Stimulated activated CD4-positive, alpha-beta T cell treated with anti-CD3 and anti-CD28 coated beads, TNF-alpha, amount 100 ng/mL, for 24 hours (primary cell): ENCODE measurements at regions not wholly inside any gene's neighbourhood (a gene's known extent, or its start where the extent isn't known, plus 50 kb on each side); places are given as distances from the start of the nearest gene placed in this dataset.
"Not testable (repeated sequence)": the region's sequence is repeated elsewhere in the genome, so short reads cannot be mapped to it uniquely, and the experiment has no call there.

Experiments used
- DNase-seq, 3 experiments: peaks; one replicate each; pipeline ENCODE4 v3.0.0-alpha.2; 2020; ENCODE audit warnings: low read depth in 3 of 3

DNA sequence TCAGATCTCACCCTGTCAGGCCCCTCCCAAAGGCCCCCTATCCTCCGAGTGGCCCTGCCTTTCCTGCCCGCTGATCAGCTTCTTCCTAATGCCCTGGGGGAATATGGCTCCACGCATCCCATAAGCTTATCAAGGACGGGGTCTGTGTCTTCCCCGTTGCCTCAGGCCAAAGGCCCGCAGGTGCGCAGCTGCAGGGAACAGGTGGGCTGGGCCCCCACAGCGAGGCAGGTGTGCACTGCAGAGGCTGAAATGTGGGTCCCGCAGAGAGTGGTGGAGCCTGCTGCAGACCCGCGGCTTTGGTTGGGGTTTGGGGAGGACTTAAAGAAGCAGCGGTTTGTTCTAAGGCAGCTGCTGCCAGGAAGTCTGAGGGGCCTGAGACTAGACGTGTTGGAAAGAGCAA is 220.8 kb upstream of the TCERG1L start:
- no peak for DNase-seq

GRCh38 chr10:131532745-131533341 is 221.3 kb upstream of the TCERG1L start:
- no peak for DNase-seq

DNA sequence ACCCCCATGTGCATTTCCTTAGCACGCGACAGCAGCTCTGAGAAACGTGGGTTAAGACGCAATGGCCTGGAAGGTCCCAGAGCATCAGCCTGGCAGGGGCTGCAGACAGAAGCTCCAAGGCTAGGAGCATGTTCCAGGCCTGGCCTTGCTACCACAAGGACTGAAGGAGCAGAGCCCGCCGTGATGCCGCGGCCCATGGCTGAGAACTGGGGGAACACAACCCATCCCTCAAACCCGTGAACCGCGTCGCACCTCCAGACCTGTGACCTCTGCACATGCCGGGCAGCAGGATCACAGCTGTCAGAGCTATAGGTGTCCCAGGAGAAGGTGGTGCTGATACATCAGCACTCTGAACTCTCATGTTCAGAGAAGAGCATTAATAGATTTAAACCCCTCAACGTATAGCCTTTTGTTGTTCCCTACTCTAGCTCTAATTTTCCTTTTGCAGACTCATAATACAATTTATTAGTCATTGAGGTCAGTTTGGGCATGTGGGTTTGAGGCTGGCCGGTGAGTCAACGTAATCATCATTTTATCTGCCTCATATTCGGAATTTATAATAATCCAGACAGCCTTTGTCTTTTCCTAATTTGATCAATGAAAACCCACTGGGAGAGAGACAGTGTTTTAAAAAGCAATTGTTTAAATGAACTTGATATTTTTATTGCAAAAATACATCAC is 222.5 kb upstream of the TCERG1L start:
- DNase-seq: no peak

- no peak for DNase-seq
Measured at GRCh38 chr10:131534836-131535235, 223.3 kb upstream of the TCERG1L start.

DNA sequence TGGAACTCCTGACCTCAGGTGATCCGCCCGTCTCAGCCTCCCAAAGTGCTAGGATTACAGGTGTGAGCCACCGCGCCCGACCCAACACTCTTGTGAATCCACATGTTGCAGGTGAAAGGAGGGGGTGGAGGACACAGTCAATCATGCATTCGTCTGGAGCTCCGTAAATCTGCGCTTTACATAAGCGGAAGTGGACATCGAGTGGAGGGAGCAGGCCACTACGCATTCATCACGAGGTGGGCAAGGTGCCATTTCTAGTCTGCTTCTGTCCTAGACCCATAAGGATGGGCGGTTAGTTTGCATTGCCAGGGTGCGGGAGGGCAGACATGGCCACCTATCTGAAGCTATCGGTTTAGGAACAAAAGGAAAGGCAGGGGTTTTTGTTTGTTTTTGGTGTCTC is 225.2 kb upstream of the TCERG1L start:
- no peak for DNase-seq

DNA sequence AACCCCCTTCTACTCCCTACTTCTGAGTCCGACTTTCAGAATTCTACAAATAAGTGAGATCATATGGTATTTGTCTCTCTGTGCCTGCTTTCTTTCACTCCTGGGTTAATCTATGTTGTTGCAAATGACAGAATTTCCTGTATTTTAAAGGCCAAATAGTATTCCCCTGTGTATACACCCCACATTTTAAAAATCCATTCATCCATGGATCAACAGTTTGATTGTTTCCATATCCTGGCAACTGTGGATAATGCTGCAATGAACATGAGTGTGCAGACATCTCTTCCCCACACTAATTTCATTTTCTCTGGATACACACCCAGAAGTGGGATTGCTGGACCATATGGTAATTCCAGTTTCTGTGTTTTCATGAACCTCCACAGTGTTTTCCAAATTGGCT is 225.8 kb upstream of the TCERG1L start:
- DNase-seq: no peak

DNA sequence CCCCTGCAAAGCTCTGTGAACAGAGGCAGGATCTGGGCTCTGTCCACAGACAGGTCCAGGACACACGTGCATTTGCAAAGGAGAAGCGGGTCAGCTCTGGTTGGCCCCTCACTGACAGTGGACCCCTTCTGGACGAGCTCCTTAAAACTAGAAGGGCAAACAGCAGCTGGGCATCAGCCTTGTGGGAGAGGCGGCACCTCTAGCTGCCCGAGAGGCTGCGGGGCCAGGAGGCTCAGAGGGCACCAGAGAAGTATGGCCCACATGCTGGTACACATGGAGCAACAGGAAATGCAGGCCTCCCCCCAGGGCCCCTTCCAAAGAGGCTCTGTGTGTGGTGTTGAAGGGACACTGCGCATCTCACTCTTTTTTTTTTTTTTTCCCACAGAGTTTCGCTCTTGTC is 233.0 kb upstream of the TCERG1L start:
- no peak for DNase-seq

- no peak for DNase-seq
Measured at GRCh38 chr10:131546086-131546810, 234.7 kb upstream of the TCERG1L start.

GRCh38 chr10:131547129-131547799 is 235.7 kb upstream of the TCERG1L start:
- no peak for DNase-seq

- DNase-seq: no peak
Measured at GRCh38 chr10:131548176-131548575, 236.7 kb upstream of the TCERG1L start.

GRCh38 chr10:131549116-131549515 is 237.6 kb upstream of the TCERG1L start:
- no peak for DNase-seq

- no peak for DNase-seq
Measured at GRCh38 chr10:131553121-131553520, 241.6 kb upstream of the TCERG1L start.

GRCh38 chr10:131553581-131553980 is 242.1 kb upstream of the TCERG1L start:
- no peak for DNase-seq

- no peak for DNase-seq
Measured at GRCh38 chr10:131554821-131555220, 243.3 kb upstream of the TCERG1L start.

GRCh38 chr10:131555406-131555805 is 243.9 kb upstream of the TCERG1L start:
- no peak for DNase-seq

GRCh38 chr10:131556061-131556896 is 244.8 kb upstream of the TCERG1L start:
- DNase-seq: no peak

- DNase-seq: no peak
Measured at GRCh38 chr10:131556897-131557495, 245.5 kb upstream of the TCERG1L start.

DNA sequence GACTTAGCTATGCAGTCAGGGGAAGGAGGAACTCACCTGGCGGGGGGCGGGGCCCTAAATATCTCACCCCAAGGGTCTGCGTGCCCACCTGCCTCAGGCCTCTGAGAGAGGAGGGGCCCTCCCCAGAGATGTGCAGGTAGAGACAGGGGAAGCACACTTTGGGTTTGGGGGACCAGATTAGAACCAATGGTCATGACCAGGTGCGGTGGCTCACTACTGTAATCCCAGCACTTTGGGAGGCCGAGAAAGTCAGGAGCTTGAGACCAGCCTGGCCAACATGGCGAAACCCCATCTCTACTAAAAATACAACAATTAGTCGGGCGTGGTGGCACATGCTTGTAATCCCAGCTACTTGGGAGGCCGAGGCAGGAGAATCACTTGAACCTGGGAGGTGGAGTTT is 246.4 kb upstream of the TCERG1L start:
- not testable (repeated sequence) for DNase-seq

- no peak for DNase-seq
Measured at GRCh38 chr10:131559450-131559911, 248.0 kb upstream of the TCERG1L start.

- no peak for DNase-seq
Measured at GRCh38 chr10:131560166-131560565, 248.6 kb upstream of the TCERG1L start.

- DNase-seq: no peak
Measured at GRCh38 chr10:131560706-131561355, 249.3 kb upstream of the TCERG1L start.
